ENCODE measurements at regions not wholly inside any gene's neighbourhood (a gene's known extent, or its start where the extent isn't known, plus 50 kb on each side); places are given as distances from the start of the nearest gene placed in this dataset.

DNA sequence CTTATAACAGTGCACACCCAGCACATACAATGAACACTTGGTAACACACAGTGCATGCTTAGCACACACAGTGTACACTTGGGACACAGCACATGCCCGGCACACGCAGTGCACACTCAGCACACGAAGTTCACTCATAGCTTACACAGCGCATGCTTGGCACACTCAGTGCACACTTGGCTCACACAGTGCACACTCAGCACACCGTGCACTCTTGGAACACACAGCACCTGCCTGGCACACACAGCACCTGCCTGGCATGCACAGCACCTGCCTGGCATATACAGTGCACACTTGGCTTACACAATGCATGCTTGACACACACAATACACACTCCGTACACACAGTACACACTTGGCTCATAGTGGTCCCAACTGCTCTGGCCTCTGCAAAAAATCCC, 128.2 kb downstream of the GALR1 start:
- TF ChIP-seq REST (IDR thresholded peaks at IDR 0.05; ENCODE audit: insufficient read depth in 1 of 2, low read depth in 2 of 2, low read length in 2 of 2) (no peak), POLR2AphosphoS5 (IDR thresholded peaks at IDR 0.05; ENCODE audit: low read depth, low read length) (no peak), TAF1 (IDR thresholded peaks at IDR 0.05; ENCODE audit: borderline replicate concordance, insufficient read depth, low read length) (no peak), FOXP2 (optimal IDR thresholded peaks at IDR 0.05; ENCODE audit: borderline replicate concordance, extremely low read depth, extremely low read length, insufficient read depth) (no peak)
